ENCODE measurements at regions not wholly inside any gene's neighbourhood (a gene's known extent, or its start where the extent isn't known, plus 50 kb on each side); places are given as distances from the start of the nearest gene placed in this dataset.

GRCh38 chr12:85356596-85357385 is 76.8 kb downstream of the ALX1 start:
- no peak overlapping the region for H3K27ac ChIP-seq (ENCODE audit: extremely low read depth, low read depth, low read length)
- H3K79me2 ChIP-seq (ENCODE audit: control insufficient read depth, insufficient read depth, low read length): no peaks in the 10 kb centered on the region
- H3K4me1 ChIP-seq (replicated peaks in 1 of 2; ENCODE audit: control insufficient read depth in 2 of 2, insufficient read depth in 2 of 2, low read length in 2 of 2): no peaks in the 10 kb centered on the region
- H3K36me3 ChIP-seq (ENCODE audit: control insufficient read depth, insufficient read depth, low read length): no peaks in the 10 kb centered on the region
- in situ Hi-C loops (cut with MboI) (no loop called here), intact Hi-C loops (cut with micrococcal nuclease) (no loop called here)
- H3K9me3 ChIP-seq (replicated peaks; ENCODE audit: control insufficient read depth, insufficient read depth, low read depth, low read length): no peaks in the 10 kb centered on the region
- DNase-seq (ENCODE audit: extremely low read depth in 1 of 4, low spot score in 3 of 4) (no peak), ATAC-seq (no peak), FAIRE-seq (no peak)
- H2AFZ ChIP-seq (ENCODE audit: low read depth, low read length): no peak overlapping the region
- H3K4me3 ChIP-seq: no peak overlapping the region
- no peak overlapping the region for H3K9ac ChIP-seq (ENCODE audit: insufficient read depth in 1 of 2, low read depth in 2 of 2, low read length in 2 of 2)
- no peaks in the 10 kb centered on the region for H3K9me1 ChIP-seq (ENCODE audit: control insufficient read depth, insufficient read depth, low read length)
- H3K27me3 ChIP-seq (ENCODE audit: control insufficient read depth in 2 of 2, insufficient read depth in 2 of 2, low read length in 2 of 2): no peaks in the 10 kb centered on the region
- H4K20me1 ChIP-seq (replicated peaks; ENCODE audit: control insufficient read depth, insufficient read depth, low read length): no peaks in the 10 kb centered on the region
- TF ChIP-seq THAP12 (CRISPR knock-in tag; IDR thresholded peaks at IDR 0.05) (no peak), RBM22 (IDR thresholded peaks at IDR 0.05; ENCODE audit: low read depth, low read length, poor library complexity, severe bottlenecking) (no peak)
- TF ChIP-seq, protein P1, sequence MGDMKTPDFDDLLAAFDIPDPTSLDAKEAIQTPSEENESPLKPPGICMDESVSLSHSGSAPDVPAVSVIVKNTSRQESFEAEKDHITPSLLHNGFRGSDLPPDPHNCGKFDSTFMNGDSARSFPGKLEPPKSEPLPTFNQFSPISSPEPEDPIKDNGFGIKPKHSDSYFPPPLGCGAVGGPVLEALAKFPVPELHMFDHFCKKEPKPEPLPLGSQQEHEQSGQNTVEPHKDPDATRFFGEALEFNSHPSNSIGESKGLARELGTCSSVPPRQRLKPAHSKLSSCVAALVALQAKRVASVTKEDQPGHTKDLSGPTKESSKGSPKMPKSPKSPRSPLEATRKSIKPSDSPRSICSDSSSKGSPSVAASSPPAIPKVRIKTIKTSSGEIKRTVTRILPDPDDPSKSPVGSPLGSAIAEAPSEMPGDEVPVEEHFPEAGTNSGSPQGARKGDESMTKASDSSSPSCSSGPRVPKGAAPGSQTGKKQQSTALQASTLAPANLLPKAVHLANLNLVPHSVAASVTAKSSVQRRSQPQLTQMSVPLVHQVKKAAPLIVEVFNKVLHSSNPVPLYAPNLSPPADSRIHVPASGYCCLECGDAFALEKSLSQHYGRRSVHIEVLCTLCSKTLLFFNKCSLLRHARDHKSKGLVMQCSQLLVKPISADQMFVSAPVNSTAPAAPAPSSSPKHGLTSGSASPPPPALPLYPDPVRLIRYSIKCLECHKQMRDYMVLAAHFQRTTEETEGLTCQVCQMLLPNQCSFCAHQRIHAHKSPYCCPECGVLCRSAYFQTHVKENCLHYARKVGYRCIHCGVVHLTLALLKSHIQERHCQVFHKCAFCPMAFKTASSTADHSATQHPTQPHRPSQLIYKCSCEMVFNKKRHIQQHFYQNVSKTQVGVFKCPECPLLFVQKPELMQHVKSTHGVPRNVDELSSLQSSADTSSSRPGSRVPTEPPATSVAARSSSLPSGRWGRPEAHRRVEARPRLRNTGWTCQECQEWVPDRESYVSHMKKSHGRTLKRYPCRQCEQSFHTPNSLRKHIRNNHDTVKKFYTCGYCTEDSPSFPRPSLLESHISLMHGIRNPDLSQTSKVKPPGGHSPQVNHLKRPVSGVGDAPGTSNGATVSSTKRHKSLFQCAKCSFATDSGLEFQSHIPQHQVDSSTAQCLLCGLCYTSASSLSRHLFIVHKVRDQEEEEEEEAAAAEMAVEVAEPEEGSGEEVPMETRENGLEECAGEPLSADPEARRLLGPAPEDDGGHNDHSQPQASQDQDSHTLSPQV (IDR thresholded peaks at IDR 0.05): no peak
- WGBS (ENCODE audit: insufficient coverage, low coverage, missing lambda C conversion rate): 0% methylated on average over 3 of the region's 3 CpGs
- ChIA-PET POLR2A (no interaction called here), CTCF (ENCODE audit: low intra/inter-chr PET ratio) (no interaction called here)
- no peak overlapping the region for H3K4me2 ChIP-seq (ENCODE audit: insufficient read depth, low read length)
- BruUV-seq (replicated peaks): no TSS peak

Data from K562 (cell line).